ENCODE measurements at regions not wholly inside any gene's neighbourhood (a gene's known extent, or its start where the extent isn't known, plus 50 kb on each side); places are given as distances from the start of the nearest gene placed in this dataset.

DNA sequence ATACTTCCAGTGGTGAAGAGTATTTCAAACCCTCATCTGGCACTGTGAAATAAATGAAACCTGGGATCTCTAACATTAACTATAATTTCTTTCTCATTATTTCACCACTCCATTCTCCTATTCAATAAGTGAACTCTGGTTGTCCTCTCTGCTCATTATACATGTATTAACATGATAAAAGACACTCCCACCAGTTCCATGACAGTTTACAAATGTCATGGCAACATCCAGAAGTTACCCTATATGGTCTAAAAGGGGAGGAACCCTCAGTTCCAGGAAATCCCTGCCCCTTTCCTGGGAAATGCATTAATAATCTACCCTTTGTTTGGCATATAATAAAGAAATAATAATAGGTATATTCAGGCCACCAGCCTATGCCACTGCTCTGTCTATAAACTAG lies 62.7 kb upstream of the BRINP3 start:
- Histone ChIP-seq H3K27ac (no peak overlapping the region), H3K4me3 (no peak overlapping the region), H3K9ac (ENCODE audit: insufficient read length) (no peak overlapping the region), H3K9me3 (ENCODE audit: low read depth, low read length) (no peaks in the 10 kb centered on the region), H3K36me3 (ENCODE audit: insufficient read depth, low read length) (no peaks in the 10 kb centered on the region)
- TF ChIP-seq POLR2AphosphoS5 (IDR thresholded peaks at IDR 0.05; ENCODE audit: borderline replicate concordance, low read depth, low read length) (no peak), EZH2 (IDR thresholded peaks at IDR 0.05) (no peak), FOXP2 (optimal IDR thresholded peaks at IDR 0.05; ENCODE audit: control extremely low read depth, extremely low read length, insufficient read depth) (no peak)
- no peak for DNase-seq (ENCODE audit: low read depth, low spot score)

- Histone ChIP-seq H3K9ac (ENCODE audit: insufficient read length) (no peak overlapping the region), H3K27ac (0 out of 2 replicates have a peak overlapping the region, but pooled peaks have one; percentile 19), H3K4me3 (no peak overlapping the region), H3K9me3 (ENCODE audit: low read depth, low read length) (no peaks in the 10 kb centered on the region), H3K36me3 (ENCODE audit: insufficient read depth, low read length) (no peaks in the 10 kb centered on the region)
- TF ChIP-seq FOXP2 (optimal IDR thresholded peaks at IDR 0.05; ENCODE audit: control extremely low read depth, extremely low read length, insufficient read depth), result no peak
- no peak for TF ChIP-seq POLR2AphosphoS5 (IDR thresholded peaks at IDR 0.05; ENCODE audit: borderline replicate concordance, low read depth, low read length)
- no peak for TF ChIP-seq EZH2 (IDR thresholded peaks at IDR 0.05)
- DNase-seq (ENCODE audit: low read depth, low spot score), result no peak
Observed at GRCh38 chr1:190551638-190552037, 74.0 kb upstream of the BRINP3 start.

DNA sequence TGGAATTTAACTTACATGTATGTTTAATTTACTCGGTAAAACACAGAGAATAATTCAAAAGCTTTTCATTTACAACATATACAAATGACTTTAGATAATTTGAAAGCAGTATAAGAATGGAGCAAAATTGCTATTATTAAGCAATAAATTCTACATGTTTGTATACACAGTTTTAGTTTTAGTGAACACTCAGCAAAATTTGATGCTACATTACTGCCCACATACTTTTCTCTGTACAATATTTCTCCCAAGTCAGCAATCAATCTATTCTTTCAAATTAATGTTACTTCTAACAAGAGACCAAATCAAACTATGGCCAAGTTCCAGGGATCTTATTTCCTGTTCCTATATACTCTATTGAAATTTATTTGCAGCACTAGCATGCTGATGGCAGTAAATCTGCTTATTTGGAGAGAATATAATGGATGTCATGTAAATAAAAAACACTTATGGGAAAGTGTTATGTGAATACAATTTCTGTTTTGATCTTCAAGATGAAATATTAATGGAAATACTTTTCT lies 82.6 kb upstream of the BRINP3 start:
- peak overlapping the region; percentile 26; the same call in 1 of the 2 replicates for H3K4me3 ChIP-seq
- H3K9ac ChIP-seq (ENCODE audit: insufficient read length), result no peak overlapping the region
- DNase-seq (ENCODE audit: low read depth, low spot score), result peak; percentile 63
- H3K36me3 ChIP-seq (ENCODE audit: insufficient read depth, low read length), result no peaks in the 10 kb centered on the region
- TF ChIP-seq FOXP2 (optimal IDR thresholded peaks at IDR 0.05; ENCODE audit: control extremely low read depth, extremely low read length, insufficient read depth) (no peak), POLR2AphosphoS5 (IDR thresholded peaks at IDR 0.05; ENCODE audit: borderline replicate concordance, low read depth, low read length) (peak; percentile 24; the same call in 1 of the 2 replicates), EZH2 (IDR thresholded peaks at IDR 0.05) (no peak)
- H3K9me3 ChIP-seq (ENCODE audit: low read depth, low read length), result no peaks in the 10 kb centered on the region
- H3K27ac ChIP-seq, result peak overlapping the region; percentile 45; the same call in 1 of the 2 replicates

- no peak overlapping the region for H3K9ac ChIP-seq (ENCODE audit: insufficient read length)
Observed at GRCh38 chr1:190563230-190563629, 85.6 kb upstream of the BRINP3 start.

GRCh38 chr1:190564117-190564516 lies 86.5 kb upstream of the BRINP3 start:
- Histone ChIP-seq H3K4me3 (no peak overlapping the region), H3K36me3 (ENCODE audit: insufficient read depth, low read length) (no peaks in the 10 kb centered on the region), H3K9me3 (ENCODE audit: low read depth, low read length) (no peaks in the 10 kb centered on the region), H3K9ac (ENCODE audit: insufficient read length) (no peak overlapping the region), H3K27ac (no peak overlapping the region)
- no peak for TF ChIP-seq EZH2 (IDR thresholded peaks at IDR 0.05)
- no peak for DNase-seq (ENCODE audit: low read depth, low spot score)

More at GRCh38 chr1:190563230-190563629, 85.6 kb upstream of the BRINP3 start:
- no peak overlapping the region for H3K4me3 ChIP-seq
- H3K27ac ChIP-seq, result no peak overlapping the region
- no peaks in the 10 kb centered on the region for H3K36me3 ChIP-seq (ENCODE audit: insufficient read depth, low read length)
- no peaks in the 10 kb centered on the region for H3K9me3 ChIP-seq (ENCODE audit: low read depth, low read length)
- no peak for DNase-seq (ENCODE audit: low read depth, low spot score)
- TF ChIP-seq FOXP2 (optimal IDR thresholded peaks at IDR 0.05; ENCODE audit: control extremely low read depth, extremely low read length, insufficient read depth), result no peak

DNA sequence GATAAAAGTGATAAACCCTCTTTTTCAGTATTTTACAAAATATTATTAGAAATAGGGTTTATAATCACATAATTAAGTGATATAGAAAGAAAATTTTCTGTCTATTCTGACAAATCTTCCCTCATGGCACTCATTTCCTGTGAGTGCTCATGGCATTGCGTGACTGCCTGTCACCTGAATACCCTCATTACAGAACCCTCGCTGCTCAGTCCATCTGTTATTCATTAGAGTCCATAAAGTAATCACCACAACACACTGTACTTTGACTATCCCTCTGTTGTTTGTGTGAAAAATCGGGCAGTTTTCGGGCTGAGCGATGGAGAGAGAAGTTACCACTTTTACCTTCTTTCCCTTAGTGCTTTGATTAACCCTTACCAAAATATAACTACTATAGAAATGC lies 100.4 kb upstream of the BRINP3 start:
- Histone ChIP-seq H3K36me3 (ENCODE audit: insufficient read depth, low read length) (no peaks in the 10 kb centered on the region), H3K9me3 (ENCODE audit: low read depth, low read length) (no peaks in the 10 kb centered on the region), H3K27ac (peak overlapping the region; percentile 76), H3K9ac (ENCODE audit: insufficient read length) (peak overlapping the region; percentile 64), H3K4me3 (peak overlapping the region; percentile 69)
- TF ChIP-seq EZH2 (IDR thresholded peaks at IDR 0.05), result no peak
- TF ChIP-seq FOXP2 (optimal IDR thresholded peaks at IDR 0.05; ENCODE audit: control extremely low read depth, extremely low read length, insufficient read depth), result no peak
- TF ChIP-seq POLR2AphosphoS5 (IDR thresholded peaks at IDR 0.05; ENCODE audit: borderline replicate concordance, low read depth, low read length), result no peak
- DNase-seq (ENCODE audit: low read depth, low spot score), result no peak

GRCh38 chr1:190578526-190578925 lies 100.9 kb upstream of the BRINP3 start:
- H3K9ac ChIP-seq (ENCODE audit: insufficient read length), result peak overlapping the region; percentile 64
- peak overlapping the region; percentile 76 for H3K27ac ChIP-seq
- TF ChIP-seq POLR2AphosphoS5 (IDR thresholded peaks at IDR 0.05; ENCODE audit: borderline replicate concordance, low read depth, low read length) (no peak), FOXP2 (optimal IDR thresholded peaks at IDR 0.05; ENCODE audit: control extremely low read depth, extremely low read length, insufficient read depth) (no peak), EZH2 (IDR thresholded peaks at IDR 0.05) (no peak)
- DNase-seq (ENCODE audit: low read depth, low spot score), result no peak
- no peaks in the 10 kb centered on the region for H3K9me3 ChIP-seq (ENCODE audit: low read depth, low read length)
- H3K36me3 ChIP-seq (ENCODE audit: insufficient read depth, low read length), result no peaks in the 10 kb centered on the region
- peak overlapping the region; percentile 69 for H3K4me3 ChIP-seq

DNA sequence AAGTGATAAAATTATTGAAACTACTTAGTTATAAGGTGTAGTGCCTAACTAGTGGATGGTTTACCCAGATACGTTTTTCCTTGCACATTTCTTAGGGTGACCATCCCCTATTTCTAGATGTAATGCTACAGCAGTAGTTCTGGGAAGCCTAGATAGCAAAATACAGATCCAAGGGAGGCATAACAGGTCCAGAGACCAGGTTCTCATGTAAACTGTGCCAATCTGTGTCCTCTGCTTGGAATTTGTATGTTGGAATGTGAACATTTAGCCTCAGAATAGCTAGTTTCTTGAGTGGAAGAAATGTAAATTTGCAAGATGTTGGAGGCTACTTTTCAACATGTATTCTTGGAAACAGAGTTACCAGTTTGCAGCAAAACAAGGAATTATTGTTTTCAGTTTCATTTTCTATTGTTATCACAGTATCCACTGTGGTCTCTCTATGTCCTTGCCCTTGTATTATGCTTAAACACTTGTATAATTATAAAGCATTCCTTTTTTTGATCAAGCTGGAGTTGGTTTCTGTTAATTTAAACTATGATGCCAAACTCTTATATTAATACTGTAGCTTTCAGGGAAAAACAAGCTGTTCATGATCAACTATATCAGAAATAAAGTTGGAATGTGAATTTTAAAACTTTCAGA lies 102.0 kb upstream of the BRINP3 start:
- H3K27ac ChIP-seq, result no peak overlapping the region
- DNase-seq (ENCODE audit: low read depth, low spot score), result no peak
- 0 out of 2 replicates have a peak overlapping the region, but pooled peaks have one; percentile 12 for H3K4me3 ChIP-seq

DNA sequence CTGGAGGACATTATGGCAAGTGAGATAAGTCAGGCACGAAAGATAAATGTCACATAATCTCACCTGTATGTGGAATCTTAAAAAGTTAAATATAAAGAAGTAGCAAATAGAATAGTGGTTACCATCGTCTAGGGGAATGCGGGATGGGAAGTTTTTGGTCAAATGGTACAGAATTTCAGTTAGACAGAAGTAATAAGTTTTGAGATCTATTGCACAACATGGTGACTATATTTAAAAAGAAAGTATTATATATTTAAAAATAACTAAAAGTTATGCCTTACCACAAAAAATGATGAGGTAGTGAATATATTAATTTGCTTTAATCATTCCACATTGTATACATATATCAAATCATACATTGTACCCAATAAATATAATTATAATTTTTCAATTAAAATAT lies 106.2 kb upstream of the BRINP3 start:
- no peak for DNase-seq (ENCODE audit: low read depth, low spot score)
- no peak overlapping the region for H3K27ac ChIP-seq
- H3K9ac ChIP-seq (ENCODE audit: insufficient read length), result no peak overlapping the region
- TF ChIP-seq POLR2AphosphoS5 (IDR thresholded peaks at IDR 0.05; ENCODE audit: borderline replicate concordance, low read depth, low read length), result no peak
- no peak for TF ChIP-seq EZH2 (IDR thresholded peaks at IDR 0.05)
- TF ChIP-seq FOXP2 (optimal IDR thresholded peaks at IDR 0.05; ENCODE audit: control extremely low read depth, extremely low read length, insufficient read depth), result no peak
- H3K4me3 ChIP-seq, result no peak overlapping the region
- H3K36me3 ChIP-seq (ENCODE audit: insufficient read depth, low read length), result no peaks in the 10 kb centered on the region
- no peaks in the 10 kb centered on the region for H3K9me3 ChIP-seq (ENCODE audit: low read depth, low read length)

More for the DNA sequence above, 102.0 kb upstream of the BRINP3 start:
- no peak for TF ChIP-seq EZH2 (IDR thresholded peaks at IDR 0.05)
- no peak for TF ChIP-seq POLR2AphosphoS5 (IDR thresholded peaks at IDR 0.05; ENCODE audit: borderline replicate concordance, low read depth, low read length)
- no peak for TF ChIP-seq FOXP2 (optimal IDR thresholded peaks at IDR 0.05; ENCODE audit: control extremely low read depth, extremely low read length, insufficient read depth)
- Histone ChIP-seq H3K36me3 (ENCODE audit: insufficient read depth, low read length) (no peaks in the 10 kb centered on the region), H3K9me3 (ENCODE audit: low read depth, low read length) (no peaks in the 10 kb centered on the region), H3K9ac (ENCODE audit: insufficient read length) (no peak overlapping the region)
